OCI-LY1 (cell line): ENCODE measurements at regions not wholly inside any gene's neighbourhood (a gene's known extent, or its start where the extent isn't known, plus 50 kb on each side); places are given as distances from the start of the nearest gene placed in this dataset.

Source experiments
- H2AFZ ChIP-seq: fragments of 200-600 bp; sonication (generic), shearing (Covaris generic); 2 replicates; pipeline ENCODE4 v1.6.0; 2014; ENCODE audit warnings: antibody characterized with exemption, mild to moderate bottlenecking, low read length
- H3F3A ChIP-seq: fragments of 200-600 bp; sonication (generic), shearing (Covaris generic); 2 replicates; pipeline ENCODE4 v1.6.0; 2014; ENCODE audit warnings: mild to moderate bottlenecking, antibody characterized with exemption, low read length, moderate library complexity; ENCODE audit not compliant: insufficient read depth
- H3K27ac ChIP-seq: fragments of 200-600 bp; sonication (generic); 2 replicates; pipeline ENCODE4 v1.5.1; 2014; ENCODE audit warnings: low read length, mixed run types, mild to moderate bottlenecking, low read depth; ENCODE audit not compliant: poor library complexity, severe bottlenecking
- H3K27me3 ChIP-seq: fragments of 200-600 bp; sonication (generic); 2 replicates; pipeline ENCODE4 v1.6.0; 2014; ENCODE audit warnings: antibody characterized with exemption, mild to moderate bottlenecking, low read length, moderate library complexity; ENCODE audit not compliant: insufficient read depth
- H3K36me3 ChIP-seq: fragments of 200-600 bp; sonication (generic); 2 replicates; pipeline ENCODE4 v1.6.1; 2014; ENCODE audit warnings: mild to moderate bottlenecking, antibody characterized with exemption, low read length, moderate library complexity, mixed read lengths; ENCODE audit not compliant: insufficient read depth
- H3K4me1 ChIP-seq: fragments of 200-600 bp; sonication (generic); 2 replicates; pipeline ENCODE4 v1.5.1; 2014; ENCODE audit warnings: mild to moderate bottlenecking, low read length, moderate library complexity; ENCODE audit not compliant: insufficient read depth, severe bottlenecking
- H3K4me2 ChIP-seq: fragments of 200-600 bp; sonication (generic), shearing (Covaris generic); 2 replicates; pipeline ENCODE4 v1.6.1; 2014; ENCODE audit warnings: low read length
- H3K4me3 ChIP-seq: fragments of 200-600 bp; sonication (generic); 2 replicates; pipeline ENCODE4 v1.5.1; 2014; ENCODE audit warnings: low read length, low read depth, mild to moderate bottlenecking, mixed read lengths; ENCODE audit not compliant: poor library complexity, severe bottlenecking
- H3K79me2 ChIP-seq: fragments of 200-600 bp; shearing (Covaris generic); 2 replicates; pipeline ENCODE4 v1.6.1; 2016; ENCODE audit warnings: mixed run types, low read length, mixed read lengths; ENCODE audit not compliant: insufficient read depth
- H3K9ac ChIP-seq: fragments of 200-600 bp; sonication (generic), shearing (Covaris generic); 2 replicates; pipeline ENCODE4 v1.6.1; 2014; ENCODE audit warnings: mild to moderate bottlenecking, low read length, mixed read lengths
- H3K9me2 ChIP-seq: fragments of 200-600 bp; sonication (generic), shearing (Covaris generic); 2 replicates; pipeline ENCODE4 v1.6.1; 2014; ENCODE audit warnings: low read depth, mild to moderate bottlenecking, low read length, mixed read lengths
- H3K9me3 ChIP-seq: fragments of 200-600 bp; shearing (Covaris generic); 2 replicates; pipeline ENCODE4 v1.6.1; 2014; ENCODE audit warnings: low read length, mixed read lengths
- H4K20me1 ChIP-seq: fragments of 200-600 bp; sonication (generic), shearing (Covaris generic); 2 replicates; pipeline ENCODE4 v1.6.0; 2016; ENCODE audit warnings: mild to moderate bottlenecking, low read length; ENCODE audit not compliant: insufficient read depth
- CTCF ChIP-seq: fragments of 200-600 bp; sonication (generic), shearing (Covaris generic); IDR thresholded peaks from 2 replicates; pipeline ENCODE4 v1.5.1; 2017; ENCODE audit warnings: mild to moderate bottlenecking, antibody characterized with exemption, low read length, moderate library complexity, mixed read lengths
- EZH2 ChIP-seq: fragments of 200-600 bp; sonication (generic), shearing (Covaris generic); IDR thresholded peaks from 2 replicates; pipeline ENCODE4 v1.8.0; 2017; ENCODE audit warnings: borderline replicate concordance, mixed run types, mild to moderate bottlenecking, antibody characterized with exemption, low read length, moderate library complexity, mixed read lengths

- no peaks in the 10 kb centered on the region for H4K20me1 ChIP-seq
- H3K9me3 ChIP-seq = no peaks in the 10 kb centered on the region
- H3K4me3 ChIP-seq = no peak overlapping the region
- no peaks in the 10 kb centered on the region; the same call in 1 of the 2 replicates for H3K27me3 ChIP-seq
- no peaks in the 10 kb centered on the region for H3K79me2 ChIP-seq
- H3K4me1 ChIP-seq = no peaks in the 10 kb centered on the region
- H3F3A ChIP-seq = no peaks in the 10 kb centered on the region
- no peak overlapping the region for H2AFZ ChIP-seq
- TF ChIP-seq EZH2 = no peak
- no peak for TF ChIP-seq CTCF
- no peaks in the 10 kb centered on the region for H3K9me2 ChIP-seq
- H3K36me3 ChIP-seq = no peaks in the 10 kb centered on the region
- no peak overlapping the region for H3K9ac ChIP-seq
- H3K27ac ChIP-seq = no peak overlapping the region
- no peak overlapping the region for H3K4me2 ChIP-seq
Observed at GRCh38 chr18:78927616-78928015, 52.0 kb upstream of the SALL3 start.

- no peak overlapping the region for H3K27ac ChIP-seq
- H3K4me1 ChIP-seq = no peaks in the 10 kb centered on the region
Observed at GRCh38 chr18:78928076-78928475, 51.5 kb upstream of the SALL3 start.

GRCh38 chr18:78929516-78929915, 50.1 kb upstream of the SALL3 start:
- Histone ChIP-seq H2AFZ (no peak overlapping the region), H4K20me1 (no peaks in the 10 kb centered on the region), H3F3A (no peaks in the 10 kb centered on the region), H3K36me3 (no peaks in the 10 kb centered on the region), H3K79me2 (no peaks in the 10 kb centered on the region), H3K4me2 (no peak overlapping the region), H3K4me3 (no peak overlapping the region), H3K27ac (no peak overlapping the region), H3K9ac (no peak overlapping the region), H3K9me2 (no peaks in the 10 kb centered on the region), H3K9me3 (no peaks in the 10 kb centered on the region), H3K27me3 (no peaks in the 10 kb centered on the region; the same call in 1 of the 2 replicates), H3K4me1 (no peaks in the 10 kb centered on the region)
- TF ChIP-seq CTCF (no peak), EZH2 (no peak)

More at GRCh38 chr18:78928076-78928475, 51.5 kb upstream of the SALL3 start:
- no peak overlapping the region for H3K4me2 ChIP-seq
- no peak overlapping the region for H2AFZ ChIP-seq
- H3K9me3 ChIP-seq = no peaks in the 10 kb centered on the region
- no peaks in the 10 kb centered on the region for H3K79me2 ChIP-seq
- no peaks in the 10 kb centered on the region for H3F3A ChIP-seq
- no peak for TF ChIP-seq CTCF
- TF ChIP-seq EZH2 = no peak
- no peaks in the 10 kb centered on the region for H4K20me1 ChIP-seq
- H3K9me2 ChIP-seq = no peaks in the 10 kb centered on the region
- H3K27me3 ChIP-seq = no peaks in the 10 kb centered on the region; the same call in 1 of the 2 replicates
- no peak overlapping the region for H3K9ac ChIP-seq
- no peak overlapping the region for H3K4me3 ChIP-seq
- H3K36me3 ChIP-seq = no peaks in the 10 kb centered on the region
